H1 (cell line): ENCODE measurements at regions not wholly inside any gene's neighbourhood (a gene's known extent, or its start where the extent isn't known, plus 50 kb on each side); places are given as distances from the start of the nearest gene placed in this dataset.

ENCODE experiments used
- CTCF ChIP-seq, 3 experiments: IDR thresholded peaks; 1 replicate in 2 of 3; 2 replicates in 1 of 3; pipeline versions ENCODE4 v1.5.1 to v1.6.1; 2011; ENCODE audit warnings: low read length in 3 of 3, mild to moderate bottlenecking in 3 of 3, inconsistent platforms in 2 of 3, low read depth in 1 of 3, moderate library complexity in 1 of 3; ENCODE audit not compliant: insufficient read depth in 1 of 3; ENCODE audit errors: control extremely low read depth in 1 of 3
- EP300 ChIP-seq, 2 experiments: IDR thresholded peaks; 1 replicate in 1 of 2; 2 replicates in 1 of 2; pipeline ENCODE4 v1.6.1; 2011 to 2012; ENCODE audit warnings: low read depth in 2 of 2, low read length in 2 of 2, mild to moderate bottlenecking in 2 of 2, borderline replicate concordance in 1 of 2, inconsistent platforms in 1 of 2, moderate library complexity in 1 of 2
- POLR2A ChIP-seq, 2 experiments: IDR thresholded peaks; 1 replicate in 1 of 2; 2 replicates in 1 of 2; pipeline ENCODE4 v1.6.1; 2011; ENCODE audit warnings: low read depth in 2 of 2, low read length in 2 of 2, mild to moderate bottlenecking in 2 of 2; ENCODE audit errors: control extremely low read depth in 1 of 2
- RNF2 ChIP-seq: fragments of 200-900, 300-1000 bp; sonication (generic); IDR thresholded peaks from 2 replicates; pipeline ENCODE4 v1.7.1; 2016; ENCODE audit warnings: borderline replicate concordance, low read depth, mild to moderate bottlenecking, antibody characterized with exemption, low read length; ENCODE audit not compliant: poor library complexity, severe bottlenecking; ENCODE audit errors: missing control alignments
- SIN3A ChIP-seq, 2 experiments: IDR thresholded peaks in 1 of 2; conservative IDR thresholded peaks in 1 of 2; 2 replicates each; pipeline ENCODE4 v1.6.1; 2011 to 2012; ENCODE audit warnings: low read length in 2 of 2, improper control_type of control experiment in 1 of 2, low read depth in 1 of 2, mild to moderate bottlenecking in 1 of 2
- SP1 ChIP-seq: IDR thresholded peaks from 2 replicates; pipeline ENCODE4 v1.6.1; 2011; ENCODE audit warnings: low read depth, low read length
- SRF ChIP-seq: IDR thresholded peaks from 2 replicates; pipeline ENCODE4 v1.6.1; 2011; ENCODE audit warnings: mild to moderate bottlenecking, low read depth, low read length, moderate library complexity
- SUZ12 ChIP-seq: fragments of 200-600 bp; sonication (generic); IDR thresholded peaks from 2 replicates; pipeline ENCODE4 v1.6.1; 2012; ENCODE audit warnings: mild to moderate bottlenecking, inconsistent platforms, low read length, moderate library complexity, mixed read lengths

GRCh38 chr14:41993687-41994086 lies 387.0 kb downstream of the LRFN5 start:
- TF ChIP-seq CTCF (IDR thresholded peaks at IDR 0.05; ENCODE audit: control extremely low read depth in 1 of 3, insufficient read depth in 1 of 3, low read depth in 1 of 3, low read length in 3 of 3) (no peak), SIN3A (conservative IDR thresholded peaks at IDR 0.05 in 1 of 2, IDR thresholded peaks at IDR 0.05 in 1 of 2; ENCODE audit: low read depth in 1 of 2, low read length in 2 of 2) (no peak), SP1 (no peak), SUZ12 (no peak), POLR2A (IDR thresholded peaks at IDR 0.05; ENCODE audit: control extremely low read depth in 1 of 2, low read depth in 2 of 2, low read length in 2 of 2) (no peak), SRF (no peak), EP300 (IDR thresholded peaks at IDR 0.05; ENCODE audit: borderline replicate concordance in 1 of 2, low read depth in 2 of 2, low read length in 2 of 2) (no peak), RNF2 (no peak)
